22Rv1 (cell line): ENCODE measurements at regions not wholly inside any gene's neighbourhood (a gene's known extent, or its start where the extent isn't known, plus 50 kb on each side); places are given as distances from the start of the nearest gene placed in this dataset.
"Not testable (repeated sequence)": the region's sequence is repeated elsewhere in the genome, so short reads cannot be mapped to it uniquely, and the experiment has no call there.

Experiments used
- H3K27ac ChIP-seq: fragments of 450-650 bp; 2 replicates; pipeline ENCODE4 v1.5.1; 2017
- CTCF ChIP-seq: fragments of 450-650 bp; IDR thresholded peaks from 2 replicates; pipeline ENCODE4 v1.5.1; 2017; ENCODE audit warnings: mild to moderate bottlenecking
- ZFX ChIP-seq: fragments of 450-650 bp; IDR thresholded peaks from 2 replicates; pipeline ENCODE4 v1.6.1; 2017; ENCODE audit warnings: antibody characterized with exemption, borderline replicate concordance

GRCh38 chr1:30562559-30562958 lies 160.8 kb downstream of the MATN1 start:
- H3K27ac ChIP-seq = no peak overlapping the region
- TF ChIP-seq ZFX (no peak), CTCF (no peak)

GRCh38 chr1:30551603-30552002 lies 171.8 kb downstream of the MATN1 start:
- TF ChIP-seq ZFX = no peak
- no peak for TF ChIP-seq CTCF
- H3K27ac ChIP-seq = no peak overlapping the region

GRCh38 chr1:30550365-30551220 lies 172.8 kb downstream of the MATN1 start:
- no peak for TF ChIP-seq ZFX
- TF ChIP-seq CTCF = no peak
- no peak overlapping the region for H3K27ac ChIP-seq

- not testable (repeated sequence) for H3K27ac ChIP-seq
Measured at GRCh38 chr1:30549872-30550271, 173.5 kb downstream of the MATN1 start.

- TF ChIP-seq CTCF = no peak
- no peak for TF ChIP-seq ZFX
- no peak overlapping the region for H3K27ac ChIP-seq
Measured at GRCh38 chr1:30548294-30548693, 175.1 kb downstream of the MATN1 start.

GRCh38 chr1:30547326-30547725 lies 176.1 kb downstream of the MATN1 start:
- not testable (repeated sequence) for H3K27ac ChIP-seq

GRCh38 chr1:30545365-30545764 lies 178.0 kb downstream of the MATN1 start:
- no peak overlapping the region for H3K27ac ChIP-seq
- no peak for TF ChIP-seq ZFX
- TF ChIP-seq CTCF = no peak

GRCh38 chr1:30541721-30542485 lies 181.5 kb downstream of the MATN1 start:
- H3K27ac ChIP-seq = no peak overlapping the region
- TF ChIP-seq ZFX = no peak

GRCh38 chr1:30540611-30541192 lies 182.7 kb downstream of the MATN1 start:
- H3K27ac ChIP-seq = no peak overlapping the region
- TF ChIP-seq ZFX (no peak), CTCF (no peak)
